Fibroblast of peridontal ligament (primary cell): ENCODE measurements at regions not wholly inside any gene's neighbourhood (a gene's known extent, or its start where the extent isn't known, plus 50 kb on each side); places are given as distances from the start of the nearest gene placed in this dataset.
A peak's percentile ranks its signal among the peaks of the same experiment; 100 is the strongest.
"Not testable (repeated sequence)": the region's sequence is repeated elsewhere in the genome, so short reads cannot be mapped to it uniquely, and the experiment has no call there.

Experiments
- DNase-seq: peaks from one replicate; pipeline ENCODE4 v3.0.0-alpha.2; 2010; ENCODE audit errors: extremely low read depth

DNA sequence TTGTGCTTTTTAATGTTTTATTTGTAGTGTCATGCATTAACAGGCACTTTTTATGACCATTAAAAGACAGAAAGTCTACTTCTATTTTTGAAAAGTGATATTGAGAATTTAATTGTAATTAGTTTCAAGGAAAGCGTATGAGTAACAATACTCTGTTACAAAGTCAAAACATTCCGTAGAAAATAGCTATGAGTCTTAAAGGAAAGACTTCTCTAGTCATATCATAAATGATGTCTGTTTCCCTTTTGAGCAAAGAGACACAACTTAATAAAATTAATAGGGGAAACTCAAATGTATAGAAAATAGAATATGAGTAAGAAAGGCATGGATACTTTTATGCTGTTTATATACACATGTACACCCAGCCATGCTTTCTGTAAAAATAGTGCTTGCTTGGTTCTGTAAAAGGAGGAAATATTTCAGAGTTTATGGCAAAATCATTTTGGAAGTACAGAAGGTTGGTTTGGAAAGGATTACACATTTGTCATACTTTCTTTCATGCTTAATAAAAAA is 107.8 kb upstream of the AHI1 start:
- DNase-seq: no peak

DNA sequence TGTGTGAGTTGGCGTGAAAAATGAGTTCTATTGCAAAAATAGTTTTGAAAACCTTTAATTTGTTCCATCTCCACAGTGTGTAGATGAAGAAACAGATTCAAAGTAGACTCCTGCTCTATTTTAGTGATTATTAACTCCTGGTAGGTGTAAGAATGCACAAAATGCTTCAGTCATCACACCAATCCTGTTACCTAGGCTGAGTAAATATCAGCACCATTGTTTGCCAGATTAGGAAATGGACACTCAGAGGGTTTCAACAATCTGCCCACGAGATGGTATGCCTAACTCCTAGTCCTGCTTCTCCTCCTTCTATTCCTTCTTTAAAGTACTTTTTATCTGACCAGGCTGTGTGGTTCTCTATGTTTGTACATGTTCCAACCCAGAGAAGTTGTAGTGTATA is 108.9 kb upstream of the AHI1 start:
- no peak for DNase-seq

DNA sequence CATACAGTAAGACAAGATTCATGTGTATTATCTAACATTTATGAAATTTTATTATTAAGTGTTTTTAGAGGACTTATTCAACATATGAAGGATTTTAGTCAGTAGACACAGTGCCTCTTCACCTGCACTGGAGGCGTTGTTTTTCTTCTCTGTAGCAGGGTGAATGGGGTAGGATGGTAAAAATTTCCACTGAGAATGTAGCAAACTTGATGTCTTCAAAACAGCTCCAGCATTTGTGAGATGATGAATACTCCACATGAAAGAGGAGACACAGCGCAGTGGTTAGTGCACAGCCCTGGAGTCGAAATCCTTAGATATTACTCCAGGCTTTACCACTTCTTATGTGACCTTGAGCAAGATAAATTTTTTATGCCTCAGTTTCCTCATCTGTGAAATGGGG is 110.5 kb upstream of the AHI1 start:
- no peak for DNase-seq

DNA sequence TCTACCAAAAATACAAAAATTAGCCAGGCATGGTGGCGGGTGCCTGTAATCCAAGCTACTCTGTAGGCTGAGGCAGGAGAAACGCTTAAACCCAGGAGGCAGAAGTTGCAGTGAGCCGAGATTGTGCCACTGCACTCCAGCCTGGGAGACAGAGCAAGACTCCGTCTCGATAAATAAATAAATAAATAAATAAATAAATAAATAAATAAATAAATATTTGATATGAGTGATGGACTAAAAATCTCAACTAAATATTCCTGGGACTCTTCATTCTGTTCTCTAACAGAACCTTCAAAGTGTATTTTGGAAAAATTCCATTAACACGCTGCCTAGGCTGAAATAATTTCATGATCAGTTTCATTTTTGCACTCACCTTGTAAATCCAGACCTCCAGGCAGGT is 112.7 kb upstream of the AHI1 start:
- DNase-seq: not testable (repeated sequence)

DNA sequence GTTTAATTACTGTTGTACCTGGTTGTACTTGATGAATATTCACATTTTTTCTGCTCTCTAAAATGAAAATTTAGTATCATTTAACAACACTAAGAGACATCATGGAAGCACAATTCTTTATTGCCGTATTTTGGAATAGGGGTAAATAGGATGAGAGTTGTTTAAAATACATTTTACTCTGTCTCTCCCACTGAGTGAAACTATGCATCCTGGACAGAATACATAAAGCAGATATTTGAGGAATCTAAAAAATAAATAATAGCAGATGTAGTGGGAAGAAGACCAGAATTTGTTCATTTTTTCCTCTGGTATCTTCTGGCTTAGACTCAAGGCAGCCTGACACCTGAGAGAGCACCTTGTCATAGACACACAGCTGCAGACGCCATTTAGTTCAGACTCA is 119.1 kb upstream of the AHI1 start:
- no peak for DNase-seq

DNA sequence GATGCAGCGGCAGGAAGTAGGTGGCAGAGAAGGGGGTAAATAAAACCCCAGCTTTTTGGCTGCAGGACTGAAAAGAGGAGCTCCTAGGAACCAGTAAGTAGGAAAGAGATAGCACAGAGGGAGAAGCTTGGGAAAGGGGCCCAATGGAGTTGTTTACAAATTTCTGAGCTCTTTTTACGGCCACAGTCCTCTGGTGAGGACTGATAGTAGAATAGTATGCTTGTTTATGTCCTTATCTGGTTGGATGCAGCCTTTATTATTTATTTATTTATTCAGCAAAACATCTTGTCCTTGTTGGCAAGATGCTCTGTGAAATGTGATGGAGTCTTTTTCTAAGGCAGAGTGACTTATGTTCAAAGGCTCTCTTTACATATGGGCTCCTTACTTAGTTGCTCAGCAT is 119.7 kb upstream of the AHI1 start:
- no peak for DNase-seq

DNA sequence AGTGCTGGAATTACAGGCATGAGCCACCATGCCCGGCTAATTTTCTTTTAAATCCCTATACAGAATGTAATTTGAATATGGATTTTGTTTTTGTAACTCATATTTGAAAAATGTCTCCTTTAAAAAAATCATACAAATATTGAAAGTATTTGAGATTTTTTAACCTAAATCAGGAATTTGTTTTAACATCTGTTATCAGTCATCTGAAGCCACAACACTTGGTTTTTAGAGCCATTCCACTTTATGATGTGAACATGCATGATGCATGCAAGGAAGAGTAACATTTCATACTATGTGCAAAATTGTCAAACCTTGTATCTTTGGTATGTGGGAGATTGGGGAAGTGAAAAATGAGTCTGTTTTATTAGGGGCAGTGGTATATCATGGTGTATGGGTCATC is 124.5 kb upstream of the AHI1 start:
- peak; percentile 51 for DNase-seq

DNA sequence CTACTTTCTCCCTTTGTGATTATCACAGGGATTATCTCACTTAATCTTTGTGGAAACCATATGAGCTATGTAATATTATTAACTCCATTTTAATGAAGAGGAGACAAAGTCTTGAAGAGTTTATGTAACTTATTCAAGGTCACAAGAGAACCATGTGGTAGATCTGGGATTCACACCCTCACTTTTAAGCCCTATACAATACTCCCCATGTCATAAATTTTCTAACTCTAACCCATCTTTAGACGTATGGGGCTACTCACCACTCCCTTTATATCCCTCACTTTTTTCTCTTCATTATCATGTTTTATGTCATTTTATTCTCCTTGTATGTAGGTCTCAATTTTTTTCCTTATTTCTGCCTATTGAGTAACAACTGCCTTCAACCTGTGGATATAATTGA is 126.4 kb upstream of the AHI1 start:
- no peak for DNase-seq

DNA sequence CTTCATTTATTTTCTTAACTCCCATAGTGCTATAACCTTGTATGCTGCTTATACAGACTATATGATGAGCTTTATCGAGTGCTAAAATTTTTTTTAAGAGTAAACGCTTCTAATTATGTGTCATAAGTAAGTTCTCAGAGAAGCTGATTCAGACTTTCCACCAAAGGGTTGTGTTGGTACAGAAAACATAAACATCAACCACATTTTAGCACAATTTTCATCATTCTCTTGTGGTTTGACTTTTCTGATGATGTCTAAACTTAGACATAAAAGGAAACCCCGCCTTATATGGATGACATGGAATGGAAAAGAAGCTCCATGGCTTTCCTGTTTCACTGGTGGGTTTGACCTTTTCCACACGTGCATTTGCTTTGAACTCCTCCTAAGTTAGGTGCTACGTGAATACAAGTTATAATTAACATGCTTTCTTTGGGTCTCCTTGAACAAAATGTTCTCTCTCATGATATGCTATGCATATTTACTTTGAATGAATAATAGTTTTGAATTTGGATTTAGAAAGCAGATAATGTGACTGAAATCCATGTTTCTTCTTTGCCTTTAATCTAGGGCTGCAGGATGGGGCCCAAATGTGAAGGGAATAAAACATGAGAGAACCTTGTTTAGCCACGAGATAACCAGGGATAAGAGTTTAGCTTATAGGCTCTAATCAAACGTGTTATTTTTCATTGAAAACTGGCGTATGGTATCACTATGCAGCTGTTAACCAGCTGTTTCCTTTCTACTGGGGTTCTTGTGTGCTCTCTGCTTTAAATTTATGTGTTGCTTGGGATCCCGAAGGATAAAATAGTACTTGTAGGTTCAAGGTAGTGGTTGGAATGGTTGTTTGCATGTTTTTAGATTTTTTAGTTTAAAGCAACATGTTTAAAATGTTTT is 127.1 kb upstream of the AHI1 start:
- peak; percentile 86 for DNase-seq

DNA sequence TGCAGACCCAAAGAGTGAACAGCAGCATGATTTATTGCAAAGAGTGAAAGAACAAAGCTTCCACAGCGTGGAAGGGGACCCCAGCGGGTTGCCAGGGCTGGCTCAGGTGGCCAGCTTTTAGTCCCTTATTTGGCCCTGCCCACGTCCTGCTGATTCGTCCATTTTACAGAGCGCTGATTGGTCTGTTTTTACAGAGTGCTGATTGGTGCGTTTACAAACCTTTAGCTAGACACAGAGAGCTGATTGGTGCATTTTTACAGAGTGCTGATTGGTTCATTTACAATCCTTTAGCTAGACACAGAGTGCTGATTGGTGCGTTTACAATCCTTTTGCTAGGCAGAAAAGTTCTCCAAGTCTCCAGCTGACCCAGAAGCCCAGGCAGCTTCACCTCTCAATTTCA is 128.5 kb upstream of the AHI1 start:
- not testable (repeated sequence) for DNase-seq

DNA sequence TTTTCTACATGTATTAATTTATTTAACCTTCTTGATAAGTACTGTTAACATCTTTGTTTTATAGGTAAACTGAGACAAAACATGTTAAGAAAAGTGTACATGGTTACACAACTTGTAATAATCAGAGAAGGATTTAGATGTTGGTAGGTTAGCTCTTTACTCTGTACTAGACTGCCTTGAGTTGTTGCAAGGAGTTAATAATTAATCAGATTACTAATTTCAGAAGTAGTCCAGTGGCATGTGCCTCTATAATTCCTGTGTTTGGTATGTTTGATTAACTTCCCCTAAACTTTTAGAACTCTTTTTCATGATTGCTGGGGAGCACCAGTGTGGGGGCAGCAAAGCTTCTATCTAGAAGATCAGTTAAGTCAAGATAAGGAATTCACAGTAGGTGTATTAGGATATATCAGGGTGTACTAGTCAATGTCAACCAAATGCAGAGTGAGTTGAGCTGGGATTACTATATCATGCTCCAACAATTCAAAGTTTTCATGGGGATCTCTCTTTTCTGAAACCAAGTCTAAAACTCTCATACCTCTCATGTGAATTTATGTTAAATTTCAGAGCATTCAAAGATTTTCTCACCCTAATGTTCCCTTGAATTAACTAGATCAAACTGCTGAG is 129.7 kb upstream of the AHI1 start:
- no peak for DNase-seq

DNA sequence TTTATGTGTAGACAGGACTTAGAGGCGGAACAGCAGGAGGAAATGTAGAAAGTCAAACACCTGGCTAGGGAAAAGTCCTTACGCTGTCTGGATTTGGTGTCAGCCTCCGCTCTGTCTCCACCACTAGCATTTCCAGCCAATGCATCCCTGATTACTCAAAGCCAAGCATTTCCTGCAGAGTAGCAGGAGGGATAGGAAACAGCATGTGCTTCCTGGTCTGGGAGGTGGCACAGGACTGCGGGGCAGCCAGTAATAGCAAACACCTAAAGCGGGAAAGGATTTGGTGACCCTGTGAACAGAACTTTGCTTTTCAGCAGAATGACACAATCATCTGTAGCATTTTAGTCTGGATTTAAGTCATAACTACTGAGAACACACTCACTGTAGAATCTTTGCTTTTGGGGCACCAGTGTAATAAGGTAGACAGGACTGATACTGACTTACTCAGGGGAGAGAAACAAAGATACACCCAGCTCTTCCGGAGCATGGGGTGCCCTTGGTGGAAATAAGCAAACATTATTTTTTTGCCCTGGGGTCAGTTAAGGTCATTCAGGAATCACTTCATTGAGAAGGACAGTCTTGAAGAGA is 133.3 kb upstream of the AHI1 start:
- DNase-seq: no peak

DNA sequence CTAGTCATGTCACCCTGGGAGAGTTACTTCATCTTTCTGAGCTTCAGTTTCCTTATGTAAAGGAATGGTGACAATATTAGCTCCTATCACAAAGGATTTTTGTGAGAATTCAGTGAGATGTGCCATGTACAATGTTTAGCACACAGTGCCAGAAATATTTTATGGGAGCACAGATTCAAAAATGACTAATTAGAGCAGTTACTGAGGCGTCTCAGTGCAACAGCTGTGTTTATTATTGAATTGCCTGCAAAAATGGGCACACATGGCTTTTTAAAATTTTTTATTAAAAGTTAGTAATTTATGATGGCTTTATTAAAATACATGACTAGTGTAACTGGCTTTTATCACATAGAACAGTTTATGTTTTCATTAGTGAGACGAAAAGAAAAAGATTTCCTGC is 134.3 kb upstream of the AHI1 start:
- no peak for DNase-seq

DNA sequence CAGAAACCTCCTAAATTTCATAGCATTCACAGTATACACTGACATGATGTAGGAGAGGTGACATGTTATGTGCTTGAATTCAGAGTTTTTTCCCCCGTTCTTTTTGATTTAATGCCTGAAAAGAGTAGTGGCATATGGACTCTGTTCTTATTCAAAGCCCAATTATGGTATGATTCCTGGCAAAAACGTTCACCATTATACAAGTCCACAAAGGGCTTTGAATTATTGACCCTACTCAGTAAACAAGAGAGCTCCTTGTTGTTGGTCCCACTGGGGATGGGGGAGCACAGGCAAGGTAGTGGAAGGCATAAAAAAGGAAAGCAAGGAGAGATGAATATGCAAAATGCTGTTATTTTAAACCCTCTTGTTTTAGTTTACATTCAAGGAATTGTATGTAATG is 136.0 kb upstream of the AHI1 start:
- no peak for DNase-seq

DNA sequence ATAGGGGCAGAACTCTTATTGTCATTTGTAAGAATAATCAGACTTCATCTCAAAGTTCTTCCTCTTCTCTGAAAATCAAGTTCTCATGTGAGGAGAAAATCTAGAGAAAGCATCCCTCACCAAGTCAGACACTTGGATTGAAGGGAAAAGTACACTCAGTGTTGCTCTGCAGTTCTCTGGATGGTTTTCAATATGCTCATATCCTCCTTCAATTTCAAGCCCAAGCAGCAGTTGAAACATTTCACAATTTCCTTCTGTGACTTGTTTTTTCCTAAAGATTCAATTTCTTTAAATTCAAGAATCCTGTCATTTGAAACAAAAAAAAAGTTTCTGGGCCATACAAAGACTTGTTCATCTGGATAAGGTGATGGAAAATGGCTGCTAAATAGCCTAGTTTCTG is 140.2 kb upstream of the AHI1 start:
- DNase-seq: peak; percentile 50

DNA sequence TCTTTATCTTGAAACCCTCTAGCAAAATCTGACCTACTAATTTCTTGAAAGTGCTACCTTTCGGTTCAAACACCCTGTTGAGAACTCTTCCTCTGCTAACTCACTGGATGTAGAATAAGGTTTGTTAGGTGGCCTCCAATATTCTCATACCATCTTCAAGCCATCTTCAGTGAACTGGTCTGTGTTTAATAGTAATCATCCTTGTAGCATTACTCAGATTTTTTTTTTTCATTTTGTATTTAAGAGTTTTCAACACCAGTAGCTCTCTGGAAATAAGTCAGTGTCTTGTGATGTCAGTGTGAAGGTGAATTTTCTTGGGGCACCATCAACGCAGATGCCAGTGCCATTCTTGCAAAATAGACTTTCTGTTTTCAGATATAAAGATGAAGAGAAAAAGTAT is 140.6 kb upstream of the AHI1 start:
- no peak for DNase-seq

DNA sequence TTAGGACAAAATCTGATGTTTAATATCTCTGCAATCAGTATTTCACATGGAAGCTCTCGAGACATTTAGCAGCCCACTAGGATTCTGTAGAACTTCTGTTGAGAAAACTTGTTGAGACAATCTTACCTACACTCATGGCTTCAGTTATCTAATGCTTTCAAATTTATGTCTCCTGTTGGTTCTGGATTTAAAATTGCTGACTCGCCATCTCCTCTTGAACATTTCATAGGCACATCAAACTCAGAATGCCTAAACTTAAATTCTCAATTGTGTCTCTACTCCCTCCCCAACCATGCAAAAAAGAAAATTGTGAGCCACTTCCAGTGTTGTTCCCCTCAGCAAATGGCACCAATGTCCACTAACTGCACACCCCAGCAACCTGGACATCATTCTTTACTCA is 142.5 kb upstream of the AHI1 start:
- no peak for DNase-seq

DNA sequence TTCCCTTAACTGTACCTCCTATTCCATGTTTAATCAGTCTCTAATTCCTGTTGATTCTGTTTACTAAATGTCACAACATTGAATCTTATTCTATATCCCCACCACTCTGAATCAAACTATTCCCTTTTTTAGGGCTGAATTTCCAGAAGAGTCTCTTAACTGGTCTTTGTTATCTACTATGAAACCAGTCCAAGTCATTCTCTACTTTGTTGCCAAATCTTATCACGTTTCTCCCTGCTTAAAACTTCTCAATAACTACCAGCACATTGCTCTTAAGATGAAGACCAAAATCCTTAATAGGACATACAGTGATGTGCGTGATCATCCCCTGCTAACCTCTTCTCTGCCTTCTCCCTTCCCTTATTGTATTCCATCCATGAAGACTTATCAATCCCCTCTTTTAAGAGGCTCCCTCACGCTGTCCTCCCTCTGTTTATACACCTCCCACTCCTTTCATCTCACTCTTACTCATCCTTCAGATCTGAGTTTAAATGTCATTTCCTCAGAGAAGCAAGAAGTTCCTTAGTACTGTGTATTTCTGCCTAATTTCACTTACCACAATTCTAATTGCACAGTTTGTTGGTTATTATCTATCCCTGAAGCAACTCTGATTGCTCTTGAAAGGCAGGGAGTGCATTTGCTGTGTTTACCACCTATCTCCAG is 143.0 kb upstream of the AHI1 start:
- no peak for DNase-seq

DNA sequence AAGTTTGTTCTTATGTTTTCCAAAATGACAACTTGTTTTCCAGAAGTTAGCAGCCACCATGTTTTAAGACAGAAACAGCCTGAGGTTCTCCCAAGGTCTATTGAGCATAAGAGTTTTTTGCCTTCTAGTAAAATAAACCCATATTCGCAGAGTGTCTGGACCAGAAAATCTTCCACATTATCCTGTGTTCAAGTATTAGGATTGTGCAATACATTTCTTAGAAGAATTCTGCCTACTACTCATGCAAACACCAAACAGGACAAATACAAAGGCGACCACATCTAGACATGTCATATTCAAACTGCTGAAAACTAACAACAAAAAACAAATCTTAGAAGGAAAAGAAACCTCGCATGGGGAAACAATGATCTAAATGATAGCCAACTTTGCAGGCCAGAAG is 145.4 kb upstream of the AHI1 start:
- no peak for DNase-seq

DNA sequence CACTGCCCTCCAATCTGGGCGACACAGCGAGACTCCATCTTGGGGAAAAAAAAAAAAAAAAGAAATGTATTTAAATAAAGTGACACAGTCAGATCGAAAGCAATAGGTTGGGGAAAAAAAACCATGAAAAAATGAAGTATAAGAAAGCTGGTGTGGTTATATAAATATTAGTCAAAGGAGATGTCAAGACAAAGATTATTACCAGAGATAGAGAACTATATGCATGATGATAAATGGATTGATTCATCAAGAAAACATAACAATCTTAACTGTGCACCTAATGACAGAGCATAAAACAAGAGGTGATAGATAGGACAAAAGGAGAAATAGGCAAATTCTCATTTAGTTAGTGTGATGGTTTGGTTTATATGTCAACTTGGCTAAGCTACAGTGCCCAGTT is 146.9 kb upstream of the AHI1 start:
- no peak for DNase-seq

DNA sequence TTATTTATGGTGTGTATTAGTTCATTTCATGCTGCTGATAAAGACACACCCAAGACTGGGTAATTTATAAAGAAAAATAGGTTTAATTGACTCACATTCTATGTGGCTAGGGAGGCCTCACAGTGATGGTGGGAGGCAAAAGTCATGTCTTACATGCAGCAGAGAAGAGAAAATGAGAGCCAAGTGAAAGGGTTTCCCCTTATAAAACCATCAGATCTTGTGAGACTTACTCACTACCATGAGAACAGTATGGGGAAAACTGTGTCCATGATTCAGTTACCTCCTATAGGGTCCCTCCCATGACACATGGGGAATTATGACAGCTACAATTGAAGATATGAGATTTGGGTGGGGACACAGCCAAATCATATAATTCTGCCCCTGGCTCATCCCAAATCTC is 150.0 kb upstream of the AHI1 start:
- no peak for DNase-seq

DNA sequence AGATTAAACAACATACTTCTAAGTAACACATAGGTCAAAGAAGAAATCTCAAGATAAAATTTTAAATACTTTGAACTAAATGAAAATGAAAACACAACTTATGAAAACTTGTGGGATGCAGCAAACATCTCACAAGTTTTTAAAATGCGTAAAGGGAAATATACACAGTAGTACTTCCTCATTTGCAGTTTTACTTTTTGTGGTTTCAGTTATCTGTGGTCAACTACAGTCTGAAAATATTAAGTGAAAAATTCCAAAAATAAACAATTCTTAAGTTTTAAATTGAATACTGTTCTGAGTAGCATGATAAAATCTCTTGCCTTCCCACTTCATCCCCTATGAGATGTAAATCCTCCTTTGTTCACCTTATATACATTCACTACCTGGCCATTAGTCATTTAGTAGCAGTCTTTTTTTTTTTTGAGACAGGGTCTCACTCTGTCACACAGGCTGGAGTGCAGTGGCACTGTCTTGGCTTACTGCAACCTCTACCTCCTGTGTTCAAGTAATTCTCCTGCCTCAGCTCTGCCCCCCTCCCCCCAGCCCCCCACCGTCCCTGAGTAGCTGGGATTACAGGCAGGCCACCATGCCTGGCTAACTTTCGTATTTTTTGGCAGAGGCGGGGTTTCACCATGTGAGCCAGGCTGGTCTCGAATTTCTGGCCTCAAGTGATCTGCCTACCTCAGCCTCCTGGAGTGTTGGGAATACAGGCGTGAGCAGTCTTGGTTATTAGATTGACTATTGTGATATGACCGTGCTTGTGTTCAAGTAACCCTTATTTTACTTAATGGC is 154.6 kb upstream of the AHI1 start:
- DNase-seq: no peak
